ENCODE measurements at regions not wholly inside any gene's neighbourhood (a gene's known extent, or its start where the extent isn't known, plus 50 kb on each side); places are given as distances from the start of the nearest gene placed in this dataset.

DNA sequence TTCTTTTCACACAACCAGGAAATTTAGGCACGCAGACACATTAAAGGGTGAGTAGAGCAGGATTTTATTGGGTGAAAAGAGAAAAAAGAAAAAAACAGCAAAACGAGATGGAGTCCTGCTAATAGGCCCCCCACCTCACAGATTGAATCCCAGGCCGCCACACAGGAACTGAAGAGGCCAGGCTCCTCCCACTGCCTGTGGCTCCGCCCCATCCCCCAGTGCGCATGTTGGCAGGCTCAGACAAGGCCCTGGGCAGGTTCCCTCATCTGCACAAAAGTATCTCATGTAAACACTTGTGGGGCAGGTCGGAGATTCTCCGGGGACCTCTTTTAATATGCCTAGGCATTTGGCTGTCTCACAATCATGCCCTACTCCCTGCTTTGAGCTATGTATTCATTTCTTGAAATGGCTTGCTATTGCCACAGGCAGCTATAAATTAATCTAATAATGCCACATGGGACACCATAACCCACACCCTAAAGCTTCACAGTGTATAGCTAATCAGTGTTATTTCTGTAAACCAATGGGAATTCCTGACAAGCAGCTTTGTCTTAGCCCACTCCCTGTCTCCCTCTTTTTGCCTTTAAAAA lies 76.2 kb upstream of the KIF5B start:
- Histone ChIP-seq H3K4me1 (ENCODE audit: insufficient read depth, low read length, poor library complexity, severe bottlenecking) (peaks cover 44% of the 10 kb centered on the region), H3K4me3 (ENCODE audit: low read length, poor library complexity, severe bottlenecking) (peak overlapping the region; percentile 54), H3K27me3 (ENCODE audit: insufficient read depth, low read length, poor library complexity, severe bottlenecking) (no peaks in the 10 kb centered on the region), H2AFZ (ENCODE audit: low read length) (no peak overlapping the region), H3K4me2 (ENCODE audit: low read depth, low read length, poor library complexity, severe bottlenecking) (peak overlapping the region; percentile 96), H3K9me2 (replicated peaks; ENCODE audit: low read depth, low read length) (no peaks in the 10 kb centered on the region), H3K9me3 (ENCODE audit: insufficient read depth, low read depth, low read length) (no peaks in the 10 kb centered on the region), H4K20me1 (ENCODE audit: insufficient read depth, low read length, poor library complexity, severe bottlenecking) (no peaks in the 10 kb centered on the region), H3K79me2 (ENCODE audit: insufficient read depth, low read length) (no peaks in the 10 kb centered on the region), H3K9ac (ENCODE audit: low read depth, low read length, poor library complexity, severe bottlenecking) (peak overlapping the region; percentile 71), H3K36me3 (ENCODE audit: insufficient read depth, low read length) (no peaks in the 10 kb centered on the region), H3F3A (ENCODE audit: low read depth) (peaks cover 17% of the 10 kb centered on the region)
- TF ChIP-seq EZH2phosphoT487 (IDR thresholded peaks at IDR 0.05; ENCODE audit: borderline replicate concordance), result no peak
- TF ChIP-seq, protein P1, sequence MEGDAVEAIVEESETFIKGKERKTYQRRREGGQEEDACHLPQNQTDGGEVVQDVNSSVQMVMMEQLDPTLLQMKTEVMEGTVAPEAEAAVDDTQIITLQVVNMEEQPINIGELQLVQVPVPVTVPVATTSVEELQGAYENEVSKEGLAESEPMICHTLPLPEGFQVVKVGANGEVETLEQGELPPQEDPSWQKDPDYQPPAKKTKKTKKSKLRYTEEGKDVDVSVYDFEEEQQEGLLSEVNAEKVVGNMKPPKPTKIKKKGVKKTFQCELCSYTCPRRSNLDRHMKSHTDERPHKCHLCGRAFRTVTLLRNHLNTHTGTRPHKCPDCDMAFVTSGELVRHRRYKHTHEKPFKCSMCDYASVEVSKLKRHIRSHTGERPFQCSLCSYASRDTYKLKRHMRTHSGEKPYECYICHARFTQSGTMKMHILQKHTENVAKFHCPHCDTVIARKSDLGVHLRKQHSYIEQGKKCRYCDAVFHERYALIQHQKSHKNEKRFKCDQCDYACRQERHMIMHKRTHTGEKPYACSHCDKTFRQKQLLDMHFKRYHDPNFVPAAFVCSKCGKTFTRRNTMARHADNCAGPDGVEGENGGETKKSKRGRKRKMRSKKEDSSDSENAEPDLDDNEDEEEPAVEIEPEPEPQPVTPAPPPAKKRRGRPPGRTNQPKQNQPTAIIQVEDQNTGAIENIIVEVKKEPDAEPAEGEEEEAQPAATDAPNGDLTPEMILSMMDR (conservative IDR thresholded peaks at IDR 0.05; ENCODE audit: low read length), result no peak

- Histone ChIP-seq H3K9me2 (replicated peaks; ENCODE audit: low read depth, low read length) (no peaks in the 10 kb centered on the region), H3K79me2 (ENCODE audit: insufficient read depth, low read length) (no peaks in the 10 kb centered on the region), H3F3A (ENCODE audit: low read depth) (peaks cover 17% of the 10 kb centered on the region), H3K4me1 (ENCODE audit: insufficient read depth, low read length, poor library complexity, severe bottlenecking) (peaks cover 44% of the 10 kb centered on the region), H3K4me3 (ENCODE audit: low read length, poor library complexity, severe bottlenecking) (peak overlapping the region; percentile 69), H4K20me1 (ENCODE audit: insufficient read depth, low read length, poor library complexity, severe bottlenecking) (no peaks in the 10 kb centered on the region), H3K9ac (ENCODE audit: low read depth, low read length, poor library complexity, severe bottlenecking) (peak overlapping the region; percentile 71), H3K9me3 (ENCODE audit: insufficient read depth, low read depth, low read length) (no peaks in the 10 kb centered on the region), H3K36me3 (ENCODE audit: insufficient read depth, low read length) (no peaks in the 10 kb centered on the region), H3K4me2 (ENCODE audit: low read depth, low read length, poor library complexity, severe bottlenecking) (peak overlapping the region; percentile 96), H2AFZ (ENCODE audit: low read length) (peak overlapping the region; percentile 57), H3K27me3 (ENCODE audit: insufficient read depth, low read length, poor library complexity, severe bottlenecking) (no peaks in the 10 kb centered on the region)
- no peak for TF ChIP-seq EZH2phosphoT487 (IDR thresholded peaks at IDR 0.05; ENCODE audit: borderline replicate concordance)
Measured at GRCh38 chr10:32131388-32131787, 75.2 kb upstream of the KIF5B start.

GRCh38 chr10:32130788-32131187 lies 74.6 kb upstream of the KIF5B start:
- H3K4me2 ChIP-seq (ENCODE audit: low read depth, low read length, poor library complexity, severe bottlenecking), result peak overlapping the region; percentile 96
- H3K9me3 ChIP-seq (ENCODE audit: insufficient read depth, low read depth, low read length), result no peaks in the 10 kb centered on the region
- peaks cover 44% of the 10 kb centered on the region for H3K4me1 ChIP-seq (ENCODE audit: insufficient read depth, low read length, poor library complexity, severe bottlenecking)
- peaks cover 17% of the 10 kb centered on the region for H3F3A ChIP-seq (ENCODE audit: low read depth)
- H3K4me3 ChIP-seq (ENCODE audit: low read length, poor library complexity, severe bottlenecking), result peak overlapping the region; percentile 69
- no peaks in the 10 kb centered on the region for H3K79me2 ChIP-seq (ENCODE audit: insufficient read depth, low read length)
- peak overlapping the region; percentile 67 for H3K9ac ChIP-seq (ENCODE audit: low read depth, low read length, poor library complexity, severe bottlenecking)
- H3K27me3 ChIP-seq (ENCODE audit: insufficient read depth, low read length, poor library complexity, severe bottlenecking), result no peaks in the 10 kb centered on the region
- H2AFZ ChIP-seq (ENCODE audit: low read length), result peak overlapping the region; percentile 57
- no peaks in the 10 kb centered on the region for H4K20me1 ChIP-seq (ENCODE audit: insufficient read depth, low read length, poor library complexity, severe bottlenecking)
- TF ChIP-seq, protein P1 (conservative IDR thresholded peaks at IDR 0.05; ENCODE audit: low read length), result no peak
- no peak for TF ChIP-seq EZH2phosphoT487 (IDR thresholded peaks at IDR 0.05; ENCODE audit: borderline replicate concordance)
- no peaks in the 10 kb centered on the region for H3K36me3 ChIP-seq (ENCODE audit: insufficient read depth, low read length)
- no peaks in the 10 kb centered on the region for H3K9me2 ChIP-seq (replicated peaks; ENCODE audit: low read depth, low read length)

DNA sequence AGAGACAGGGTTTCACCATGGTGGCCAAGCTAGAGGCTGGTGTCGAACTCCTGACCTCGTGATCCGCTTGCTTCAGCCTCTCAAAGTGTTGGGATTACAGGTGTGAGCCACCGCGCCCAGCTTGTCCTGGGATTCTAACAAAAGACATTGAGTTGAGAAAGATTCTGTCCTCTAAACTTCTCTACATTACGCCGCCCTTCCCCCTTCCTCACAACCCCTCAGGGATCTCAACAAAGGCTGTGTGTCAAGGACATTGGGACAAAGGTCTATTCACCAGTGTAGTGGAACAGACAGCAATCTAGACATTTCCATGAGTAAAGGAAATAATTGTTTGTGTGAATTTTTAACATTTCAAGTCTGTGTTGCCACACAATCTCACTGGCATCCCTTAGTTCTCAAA lies 68.8 kb upstream of the KIF5B start:
- Histone ChIP-seq H3K79me2 (ENCODE audit: insufficient read depth, low read length) (no peaks in the 10 kb centered on the region), H3K4me1 (ENCODE audit: insufficient read depth, low read length, poor library complexity, severe bottlenecking) (peaks cover 15% of the 10 kb centered on the region), H3K9me2 (replicated peaks; ENCODE audit: low read depth, low read length) (no peaks in the 10 kb centered on the region), H3K9me3 (ENCODE audit: insufficient read depth, low read depth, low read length) (peaks cover 18% of the 10 kb centered on the region; the same call in 1 of the 2 replicates), H4K20me1 (ENCODE audit: insufficient read depth, low read length, poor library complexity, severe bottlenecking) (no peaks in the 10 kb centered on the region), H3K9ac (ENCODE audit: low read depth, low read length, poor library complexity, severe bottlenecking) (no peak overlapping the region), H3K4me2 (ENCODE audit: low read depth, low read length, poor library complexity, severe bottlenecking) (no peak overlapping the region), H2AFZ (ENCODE audit: low read length) (no peak overlapping the region), H3K27me3 (ENCODE audit: insufficient read depth, low read length, poor library complexity, severe bottlenecking) (no peaks in the 10 kb centered on the region), H3K36me3 (ENCODE audit: insufficient read depth, low read length) (no peaks in the 10 kb centered on the region), H3F3A (ENCODE audit: low read depth) (no peaks in the 10 kb centered on the region), H3K4me3 (ENCODE audit: low read length, poor library complexity, severe bottlenecking) (no peak overlapping the region)
- TF ChIP-seq, protein P1 (conservative IDR thresholded peaks at IDR 0.05; ENCODE audit: low read length), result no peak
- no peak for TF ChIP-seq EZH2phosphoT487 (IDR thresholded peaks at IDR 0.05; ENCODE audit: borderline replicate concordance)

Data from Loucy (cell line).